MM.1S (cell line): ENCODE measurements at regions not wholly inside any gene's neighbourhood (a gene's known extent, or its start where the extent isn't known, plus 50 kb on each side); places are given as distances from the start of the nearest gene placed in this dataset.

ENCODE experiments used
- EZH2 ChIP-seq: fragments of 300-600 bp; sonication (generic); optimal IDR thresholded peaks from 2 replicates; pipeline ENCODE3; 2017; ENCODE audit warnings: low read depth, mild to moderate bottlenecking, antibody characterized with exemption, low read length, mixed read lengths
- EZH2phosphoT487 ChIP-seq: fragments of 300-600 bp; sonication (generic); IDR thresholded peaks from 2 replicates; pipeline ENCODE4 v1.6.1; 2018; ENCODE audit warnings: antibody characterized with exemption, low read length
- TF ChIP-seq, protein P1 (sequence below): fragments of 300-600 bp; sonication (generic); IDR thresholded peaks from 2 replicates; pipeline ENCODE4 v1.5.1; 2016; ENCODE audit warnings: antibody characterized with exemption, low read length, mixed read lengths

DNA sequence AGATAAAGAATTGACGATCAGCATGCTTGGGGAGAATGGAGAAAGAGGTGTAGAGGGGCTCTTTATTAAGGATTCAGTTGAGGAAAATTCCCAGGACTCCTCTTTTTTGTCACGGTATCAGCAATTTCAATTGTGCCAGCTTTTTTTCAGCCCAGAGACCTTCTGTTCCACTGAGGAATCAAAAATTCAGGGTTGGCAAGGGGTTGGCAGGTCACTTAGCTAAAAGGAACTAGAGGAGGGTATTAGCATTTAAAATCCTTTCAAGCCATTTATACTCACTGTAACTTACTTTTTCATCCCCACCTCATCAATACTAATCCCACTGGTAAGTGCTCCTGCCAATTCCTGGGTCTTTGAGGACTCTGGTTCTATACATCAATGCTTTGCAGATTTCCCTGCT, 757.5 kb upstream of the COBL start:
- TF ChIP-seq, protein P1, sequence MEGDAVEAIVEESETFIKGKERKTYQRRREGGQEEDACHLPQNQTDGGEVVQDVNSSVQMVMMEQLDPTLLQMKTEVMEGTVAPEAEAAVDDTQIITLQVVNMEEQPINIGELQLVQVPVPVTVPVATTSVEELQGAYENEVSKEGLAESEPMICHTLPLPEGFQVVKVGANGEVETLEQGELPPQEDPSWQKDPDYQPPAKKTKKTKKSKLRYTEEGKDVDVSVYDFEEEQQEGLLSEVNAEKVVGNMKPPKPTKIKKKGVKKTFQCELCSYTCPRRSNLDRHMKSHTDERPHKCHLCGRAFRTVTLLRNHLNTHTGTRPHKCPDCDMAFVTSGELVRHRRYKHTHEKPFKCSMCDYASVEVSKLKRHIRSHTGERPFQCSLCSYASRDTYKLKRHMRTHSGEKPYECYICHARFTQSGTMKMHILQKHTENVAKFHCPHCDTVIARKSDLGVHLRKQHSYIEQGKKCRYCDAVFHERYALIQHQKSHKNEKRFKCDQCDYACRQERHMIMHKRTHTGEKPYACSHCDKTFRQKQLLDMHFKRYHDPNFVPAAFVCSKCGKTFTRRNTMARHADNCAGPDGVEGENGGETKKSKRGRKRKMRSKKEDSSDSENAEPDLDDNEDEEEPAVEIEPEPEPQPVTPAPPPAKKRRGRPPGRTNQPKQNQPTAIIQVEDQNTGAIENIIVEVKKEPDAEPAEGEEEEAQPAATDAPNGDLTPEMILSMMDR: no peak
- TF ChIP-seq EZH2phosphoT487 (no peak), EZH2 (no peak)
